Peyer's patch (tissue), 4 donors: ENCODE measurements at regions not wholly inside any gene's neighbourhood (a gene's known extent, or its start where the extent isn't known, plus 50 kb on each side); places are given as distances from the start of the nearest gene placed in this dataset.
A peak's percentile ranks its signal among the peaks of the same experiment; 100 is the strongest.
"Not testable (repeated sequence)": the region's sequence is repeated elsewhere in the genome, so short reads cannot be mapped to it uniquely, and the experiment has no call there.

Source experiments
- DNase-seq, 3 donors: peaks; one replicate each; pipeline ENCODE4 v3.0.0-alpha.2; 2017 to 2019
- H3K27ac ChIP-seq, 4 donors: fragments of 200-600 bp; sonication (generic); one replicate each; pipeline ENCODE4 v1.5.1; 2016 to 2019
- H3K27me3 ChIP-seq, 2 donors: fragments of 200-600 bp; sonication (generic); one replicate each; pipeline ENCODE4 v1.5.1; 2019
- H3K36me3 ChIP-seq, 3 donors: fragments of 200-600 bp; sonication (generic); one replicate each; pipeline ENCODE4 v1.5.1; 2016 to 2019
- H3K4me1 ChIP-seq, 4 donors: fragments of 200-600 bp; sonication (generic); one replicate each; pipeline ENCODE4 v1.5.1; 2016 to 2019
- H3K4me3 ChIP-seq, 4 donors: fragments of 200-600 bp; sonication (generic); 1 replicate in 3 of 4; 2 replicates in 1 of 4; pipeline ENCODE4 v1.5.1; 2016 to 2019; ENCODE audit warnings: mild to moderate bottlenecking in 1 of 4
- H3K9me3 ChIP-seq, 4 donors: fragments of 200-600 bp; sonication (generic); one replicate each; pipeline ENCODE4 v1.5.1; 2016 to 2019; ENCODE audit warnings: mild to moderate bottlenecking in 1 of 4
- POLR2A ChIP-seq, 2 donors: fragments of 450-650 bp; IDR thresholded peaks; one replicate each; pipeline ENCODE4 v1.5.1; 2017; ENCODE audit warnings: antibody characterized with exemption in 2 of 2, mild to moderate bottlenecking in 2 of 2, moderate library complexity in 2 of 2
- TF ChIP-seq, protein P1 (sequence below), 6 experiments: fragments of 450-650 bp in 4 of 6; fragments of 200-600 bp in 2 of 6; sonication (generic) in 1 of 6; IDR thresholded peaks; one replicate each; pipeline ENCODE4 v1.5.1; 2017 to 2019; ENCODE audit warnings: antibody characterized with exemption in 6 of 6, mild to moderate bottlenecking in 3 of 6, moderate library complexity in 1 of 6

DNA sequence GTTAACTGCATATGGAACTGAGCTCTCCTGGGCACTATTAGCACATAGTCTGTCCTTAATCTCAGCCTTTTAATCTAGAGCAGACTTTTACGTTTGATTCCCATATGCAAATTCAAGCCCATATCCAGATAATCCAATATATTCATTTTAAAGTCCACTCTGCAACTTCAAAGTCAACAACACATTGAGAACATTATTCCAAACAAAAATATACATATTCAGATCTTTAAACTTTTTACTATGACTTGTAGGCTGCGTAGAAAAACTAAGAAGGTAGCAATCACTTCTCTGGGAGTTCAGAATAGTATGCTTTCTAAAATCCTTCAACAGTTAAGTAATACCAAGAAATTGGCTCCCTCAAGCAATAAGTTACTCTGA, 499.4 kb downstream of the SPATA31D1 start:
- DNase-seq: no peak
- no peak overlapping the region for H3K27ac ChIP-seq

DNA sequence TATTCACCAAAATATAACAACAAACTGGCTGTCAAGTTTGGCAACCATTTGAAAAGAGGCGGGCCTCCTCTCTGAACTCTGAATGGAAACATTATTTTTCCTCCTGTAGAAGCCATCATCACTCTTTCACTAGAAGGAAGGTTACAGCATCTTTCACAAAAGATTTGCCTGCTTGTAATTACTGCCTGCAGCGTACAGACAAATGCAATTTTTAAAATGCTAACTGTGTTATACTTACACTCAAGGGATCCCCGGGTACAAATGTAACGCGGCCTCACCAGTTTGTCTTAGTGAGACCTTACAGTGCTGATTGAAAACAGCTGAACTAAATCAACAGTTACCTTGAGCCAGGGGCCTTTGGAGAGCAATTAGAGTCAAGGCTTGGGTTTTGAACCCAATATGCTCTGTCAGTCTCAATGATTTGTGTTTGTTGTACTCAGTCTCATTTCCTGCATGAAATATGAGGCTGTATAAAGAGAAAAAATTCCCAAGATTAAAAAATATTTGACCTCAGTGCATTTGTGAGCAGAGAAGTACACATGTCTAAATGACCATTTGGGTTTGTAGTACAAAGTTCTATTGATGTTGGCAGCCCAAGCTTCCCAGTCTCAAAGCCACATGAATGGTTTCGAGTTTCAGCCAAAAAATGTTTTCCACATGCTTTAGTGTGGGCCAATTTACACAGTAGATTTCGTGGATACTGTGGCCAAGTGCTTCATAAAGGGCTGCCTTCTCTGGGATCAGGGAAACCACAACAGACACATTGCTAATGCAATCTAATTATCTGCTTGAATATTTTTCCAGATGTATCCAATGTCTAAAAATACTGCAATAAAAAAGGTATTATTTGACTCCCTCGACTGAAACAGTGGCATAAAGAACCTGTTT, 500.0 kb downstream of the SPATA31D1 start:
- no peaks in the 10 kb centered on the region for H3K27me3 ChIP-seq
- no peak for TF ChIP-seq POLR2A (IDR thresholded peaks at IDR 0.05)
- TF ChIP-seq, protein P1, sequence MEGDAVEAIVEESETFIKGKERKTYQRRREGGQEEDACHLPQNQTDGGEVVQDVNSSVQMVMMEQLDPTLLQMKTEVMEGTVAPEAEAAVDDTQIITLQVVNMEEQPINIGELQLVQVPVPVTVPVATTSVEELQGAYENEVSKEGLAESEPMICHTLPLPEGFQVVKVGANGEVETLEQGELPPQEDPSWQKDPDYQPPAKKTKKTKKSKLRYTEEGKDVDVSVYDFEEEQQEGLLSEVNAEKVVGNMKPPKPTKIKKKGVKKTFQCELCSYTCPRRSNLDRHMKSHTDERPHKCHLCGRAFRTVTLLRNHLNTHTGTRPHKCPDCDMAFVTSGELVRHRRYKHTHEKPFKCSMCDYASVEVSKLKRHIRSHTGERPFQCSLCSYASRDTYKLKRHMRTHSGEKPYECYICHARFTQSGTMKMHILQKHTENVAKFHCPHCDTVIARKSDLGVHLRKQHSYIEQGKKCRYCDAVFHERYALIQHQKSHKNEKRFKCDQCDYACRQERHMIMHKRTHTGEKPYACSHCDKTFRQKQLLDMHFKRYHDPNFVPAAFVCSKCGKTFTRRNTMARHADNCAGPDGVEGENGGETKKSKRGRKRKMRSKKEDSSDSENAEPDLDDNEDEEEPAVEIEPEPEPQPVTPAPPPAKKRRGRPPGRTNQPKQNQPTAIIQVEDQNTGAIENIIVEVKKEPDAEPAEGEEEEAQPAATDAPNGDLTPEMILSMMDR (IDR thresholded peaks at IDR 0.05): no peak
- H3K27ac ChIP-seq: peak overlapping the region in 2 of 4 donors; percentile 0 to 28
- no peak overlapping the region for H3K4me3 ChIP-seq
- DNase-seq: no peak
- H3K36me3 ChIP-seq: no peaks in the 10 kb centered on the region
- H3K4me1 ChIP-seq: peaks cover 0 to 4% (median 0%) of the 10 kb centered on the region in 4 donors
- no peaks in the 10 kb centered on the region for H3K9me3 ChIP-seq

More for the DNA sequence above, 499.4 kb downstream of the SPATA31D1 start:
- Histone ChIP-seq H3K4me3 (no peak overlapping the region), H3K36me3 (no peaks in the 10 kb centered on the region), H3K4me1 (peaks cover 0 to 4% (median 0%) of the 10 kb centered on the region in 4 donors), H3K9me3 (no peaks in the 10 kb centered on the region), H3K27me3 (no peaks in the 10 kb centered on the region)
- TF ChIP-seq POLR2A (IDR thresholded peaks at IDR 0.05): no peak
- TF ChIP-seq, protein P1 (IDR thresholded peaks at IDR 0.05): no peak

DNA sequence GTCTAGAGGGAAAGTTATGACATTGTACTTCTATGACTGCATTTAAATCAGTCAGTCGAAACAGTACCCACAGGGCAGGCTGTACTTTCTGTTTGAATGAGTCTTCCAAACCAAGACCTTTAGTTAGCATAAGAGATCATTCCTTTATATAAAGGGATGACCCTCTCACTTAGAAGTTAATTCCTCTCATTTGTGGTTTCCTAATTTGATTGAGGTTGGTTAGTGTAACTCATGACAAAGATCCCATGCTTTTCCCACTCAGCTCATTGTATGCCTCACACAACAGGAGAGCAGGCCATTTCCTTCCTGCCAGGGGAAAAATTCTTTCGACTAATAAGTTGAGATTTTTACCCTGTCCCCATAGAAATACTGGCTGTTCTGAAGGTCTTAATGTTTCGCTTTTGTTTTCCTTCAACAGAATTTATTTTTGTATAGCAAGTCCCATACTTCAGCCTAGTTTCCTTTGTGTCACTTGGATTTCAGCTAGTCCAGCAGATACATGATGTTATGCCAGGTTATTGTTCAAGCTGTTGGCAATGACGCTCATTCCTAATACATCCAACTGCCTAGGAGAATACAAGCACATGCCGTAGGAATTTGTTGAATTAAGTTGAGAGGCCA, 500.7 kb downstream of the SPATA31D1 start:
- H3K4me1 ChIP-seq: peaks cover 0 to 4% (median 0%) of the 10 kb centered on the region in 4 donors
- no peak overlapping the region for H3K4me3 ChIP-seq
- no peak for DNase-seq
- no peak for TF ChIP-seq POLR2A (IDR thresholded peaks at IDR 0.05)
- TF ChIP-seq, protein P1 (IDR thresholded peaks at IDR 0.05): no peak
- no peaks in the 10 kb centered on the region for H3K36me3 ChIP-seq
- no peaks in the 10 kb centered on the region for H3K27me3 ChIP-seq
- H3K9me3 ChIP-seq: no peaks in the 10 kb centered on the region
- peak overlapping the region in 2 of 4 donors; percentile 0 to 28 for H3K27ac ChIP-seq

DNA sequence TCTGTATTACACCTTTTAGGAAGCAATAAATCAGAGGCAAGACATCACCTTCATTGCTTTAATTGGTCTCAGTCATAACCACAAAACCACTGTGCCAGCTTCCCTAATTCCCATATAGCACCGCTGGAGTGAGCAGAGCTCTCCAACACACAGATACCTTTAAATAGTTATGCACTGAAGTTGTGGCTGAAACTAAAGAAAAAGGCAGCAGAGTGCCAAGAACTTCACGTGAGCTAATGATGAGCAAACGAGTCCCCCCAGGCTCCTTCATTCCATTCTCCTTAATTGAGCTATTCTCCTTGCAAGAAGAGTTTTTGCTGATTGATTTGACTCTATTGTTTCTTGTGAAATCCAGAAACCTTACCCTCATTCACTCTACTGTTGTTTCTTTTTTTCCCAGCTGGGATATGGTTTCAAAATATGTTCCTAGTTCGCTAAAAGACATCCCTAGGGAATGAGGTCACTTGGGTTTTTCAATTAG, 501.5 kb downstream of the SPATA31D1 start:
- DNase-seq: no peak
- Histone ChIP-seq H3K27me3 (no peaks in the 10 kb centered on the region), H3K4me3 (no peak overlapping the region), H3K4me1 (peaks cover 0 to 4% (median 0%) of the 10 kb centered on the region in 4 donors), H3K36me3 (no peaks in the 10 kb centered on the region), H3K9me3 (no peaks in the 10 kb centered on the region), H3K27ac (no peak overlapping the region)
- TF ChIP-seq, protein P1 (IDR thresholded peaks at IDR 0.05): no peak
- no peak for TF ChIP-seq POLR2A (IDR thresholded peaks at IDR 0.05)

DNA sequence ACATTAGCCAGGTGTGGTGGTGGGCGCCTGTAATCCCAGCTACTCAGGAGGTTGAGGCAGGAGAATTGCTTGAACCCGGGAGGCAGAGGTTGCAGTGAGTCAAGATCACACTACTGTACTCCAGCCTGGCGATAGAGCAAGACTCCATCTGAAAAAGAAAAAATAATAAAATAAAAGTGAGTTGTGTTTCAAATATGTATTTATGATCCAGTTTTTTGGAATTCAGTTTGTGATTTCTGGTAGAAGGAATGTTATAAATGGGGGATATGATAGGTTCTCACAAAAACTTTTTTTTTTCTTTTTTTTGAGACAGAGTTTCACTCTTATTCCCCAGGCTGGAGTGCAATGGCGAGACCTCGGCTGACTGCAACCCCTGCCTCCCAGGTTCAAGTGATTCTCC, 502.2 kb downstream of the SPATA31D1 start:
- H3K9me3 ChIP-seq, H3K27ac ChIP-seq, H3K4me3 ChIP-seq, DNase-seq, H3K4me1 ChIP-seq, H3K36me3 ChIP-seq, H3K27me3 ChIP-seq: not testable (repeated sequence)

DNA sequence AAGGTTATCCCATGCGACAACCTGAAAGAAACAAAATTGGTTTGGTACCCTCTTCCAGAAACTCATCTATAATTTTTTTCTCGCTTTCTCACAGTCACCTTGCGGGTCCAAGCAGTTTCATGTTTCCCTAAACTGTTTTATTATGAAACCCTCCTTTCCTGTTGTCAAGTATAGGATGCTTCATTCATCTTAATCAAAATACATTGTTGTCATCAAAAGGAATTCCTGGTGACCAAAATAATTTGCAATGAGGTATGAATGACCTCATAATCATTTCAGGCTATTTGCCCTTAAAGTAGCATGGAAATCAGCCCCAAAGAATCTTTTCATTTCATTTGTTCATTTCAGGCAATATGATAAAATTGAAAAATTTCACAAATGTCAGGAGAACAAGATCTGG, 503.0 kb downstream of the SPATA31D1 start:
- DNase-seq: no peak
- peaks cover 0 to 4% (median 0%) of the 10 kb centered on the region in 4 donors for H3K4me1 ChIP-seq
- H3K9me3 ChIP-seq: no peaks in the 10 kb centered on the region
- no peak overlapping the region for H3K27ac ChIP-seq
- H3K36me3 ChIP-seq: no peaks in the 10 kb centered on the region
- H3K4me3 ChIP-seq: no peak overlapping the region
- no peaks in the 10 kb centered on the region for H3K27me3 ChIP-seq
- no peak for TF ChIP-seq POLR2A (IDR thresholded peaks at IDR 0.05)
- TF ChIP-seq, protein P1 (IDR thresholded peaks at IDR 0.05): no peak
